ENCODE measurements at regions not wholly inside any gene's neighbourhood (a gene's known extent, or its start where the extent isn't known, plus 50 kb on each side); places are given as distances from the start of the nearest gene placed in this dataset.

DNA sequence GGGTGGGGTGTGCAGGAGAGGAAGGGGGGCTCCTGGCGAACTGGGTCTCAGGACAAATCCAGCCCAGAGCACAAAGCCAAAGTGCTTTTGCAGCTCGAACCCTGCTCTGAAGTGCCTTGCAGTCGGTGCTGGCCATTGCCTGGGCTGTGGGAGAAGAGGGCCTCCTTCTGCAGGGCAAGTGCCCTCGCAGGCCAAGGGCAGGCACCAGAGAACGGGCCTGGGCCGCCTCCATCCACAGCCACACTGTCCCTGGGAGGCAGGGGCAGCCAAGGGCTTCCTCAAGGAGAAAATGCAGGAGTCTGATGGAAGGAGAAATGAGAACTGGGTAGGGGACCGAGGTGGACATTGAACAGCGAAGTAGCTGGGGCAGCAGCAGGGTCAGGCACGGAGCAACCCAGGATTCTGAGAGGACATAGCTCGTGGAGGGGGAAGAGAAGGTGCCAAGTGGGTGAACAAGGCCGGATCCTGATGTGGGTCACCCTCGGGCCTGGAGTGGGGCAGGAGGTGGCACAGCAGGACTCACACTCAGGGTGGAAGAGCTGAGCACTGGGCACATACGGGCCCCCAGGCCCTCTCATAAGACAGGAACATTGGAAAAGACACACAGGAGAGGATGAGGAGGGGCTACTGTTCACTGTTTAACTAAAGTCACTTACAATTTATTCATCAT is 312.8 kb upstream of the SALL3 start:
- TF ChIP-seq, protein P1, sequence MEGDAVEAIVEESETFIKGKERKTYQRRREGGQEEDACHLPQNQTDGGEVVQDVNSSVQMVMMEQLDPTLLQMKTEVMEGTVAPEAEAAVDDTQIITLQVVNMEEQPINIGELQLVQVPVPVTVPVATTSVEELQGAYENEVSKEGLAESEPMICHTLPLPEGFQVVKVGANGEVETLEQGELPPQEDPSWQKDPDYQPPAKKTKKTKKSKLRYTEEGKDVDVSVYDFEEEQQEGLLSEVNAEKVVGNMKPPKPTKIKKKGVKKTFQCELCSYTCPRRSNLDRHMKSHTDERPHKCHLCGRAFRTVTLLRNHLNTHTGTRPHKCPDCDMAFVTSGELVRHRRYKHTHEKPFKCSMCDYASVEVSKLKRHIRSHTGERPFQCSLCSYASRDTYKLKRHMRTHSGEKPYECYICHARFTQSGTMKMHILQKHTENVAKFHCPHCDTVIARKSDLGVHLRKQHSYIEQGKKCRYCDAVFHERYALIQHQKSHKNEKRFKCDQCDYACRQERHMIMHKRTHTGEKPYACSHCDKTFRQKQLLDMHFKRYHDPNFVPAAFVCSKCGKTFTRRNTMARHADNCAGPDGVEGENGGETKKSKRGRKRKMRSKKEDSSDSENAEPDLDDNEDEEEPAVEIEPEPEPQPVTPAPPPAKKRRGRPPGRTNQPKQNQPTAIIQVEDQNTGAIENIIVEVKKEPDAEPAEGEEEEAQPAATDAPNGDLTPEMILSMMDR (IDR thresholded peaks at IDR 0.05 in 8 of 11, conservative IDR thresholded peaks at IDR 0.05 in 3 of 11) = no peak
- no peak for TF ChIP-seq POLR2AphosphoS5 (IDR thresholded peaks at IDR 0.05)

All from spleen (tissue), 7 donors.